ENCODE measurements at regions not wholly inside any gene's neighbourhood (a gene's known extent, or its start where the extent isn't known, plus 50 kb on each side); places are given as distances from the start of the nearest gene placed in this dataset.

DNA sequence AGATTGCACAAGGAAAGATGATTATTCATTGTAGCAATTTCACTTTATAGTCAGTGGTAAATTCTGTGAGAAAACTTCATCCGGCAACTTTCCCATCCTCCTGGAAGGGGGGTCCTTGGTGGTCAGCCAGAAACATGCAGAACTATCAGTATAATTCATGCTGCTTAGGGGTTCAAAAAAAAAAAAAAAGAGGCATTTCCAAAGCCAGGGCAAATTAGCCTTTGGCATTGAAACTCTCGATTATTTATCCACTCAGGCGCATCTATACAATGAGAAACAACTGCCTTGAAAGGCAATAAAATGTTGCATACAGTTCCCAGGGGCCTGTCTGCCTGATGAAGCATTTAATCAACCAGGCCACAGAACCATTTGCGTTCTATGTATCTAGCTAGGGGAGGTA lies 263.3 kb downstream of the TMEM167A start:
- 78 to 81% methylated on average over 4 of the region's 4 CpGs for WGBS, 2 donors (ENCODE audit: low coverage in 1 of 2)
- intact Hi-C loops (cut with DNase I; ENCODE audit: low total_unique reads) (no loop called here), in situ Hi-C loops (cut with MboI; ENCODE audit: low pct_ligation_motif_present in 1 of 4, low pct_unique_long_range_greater_than_20kb in 1 of 4, low sequenced_read_pairs in 3 of 4) (no loop called here)
- Histone ChIP-seq H3K4me3 (no peak overlapping the region), H3K4me1 (no peaks in the 10 kb centered on the region), H3K9me3 (no peaks in the 10 kb centered on the region), H3K27me3 (no peaks in the 10 kb centered on the region), H3K27ac (no peak overlapping the region), H3K36me3 (no peaks in the 10 kb centered on the region)
- DNase-seq = no peak
- TF ChIP-seq EP300 (IDR thresholded peaks at IDR 0.05; ENCODE audit: low read depth) (no peak), CTCF (IDR thresholded peaks at IDR 0.05) (no peak), POLR2A (IDR thresholded peaks at IDR 0.05) (no peak), POLR2AphosphoS5 (IDR thresholded peaks at IDR 0.05) (no peak)

DNA sequence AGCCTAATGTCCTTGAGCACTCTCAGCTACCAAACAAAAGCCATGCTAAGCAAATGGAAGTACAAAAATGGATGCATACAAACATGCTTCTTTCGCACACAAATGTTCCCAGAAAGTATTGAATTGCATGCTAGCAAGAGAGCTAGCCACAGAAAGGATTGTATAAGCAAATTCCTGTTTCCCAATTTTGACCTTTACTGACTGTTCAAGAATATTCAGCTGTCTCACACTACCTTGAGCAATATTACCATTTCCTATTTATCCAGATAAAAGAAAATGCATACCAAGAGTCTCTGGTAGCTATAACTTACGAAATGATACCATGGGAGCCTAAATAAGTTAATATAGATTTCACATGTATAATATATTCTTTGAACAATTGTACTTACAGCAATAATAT lies 264.6 kb downstream of the TMEM167A start:
- intact Hi-C loops (cut with DNase I; ENCODE audit: low total_unique reads) = no loop called here
- in situ Hi-C loops (cut with MboI; ENCODE audit: low pct_ligation_motif_present in 1 of 4, low pct_unique_long_range_greater_than_20kb in 1 of 4, low sequenced_read_pairs in 3 of 4) = no loop called here
- TF ChIP-seq CTCF (IDR thresholded peaks at IDR 0.05) (no peak), POLR2AphosphoS5 (IDR thresholded peaks at IDR 0.05) (no peak), EP300 (IDR thresholded peaks at IDR 0.05; ENCODE audit: low read depth) (no peak), POLR2A (IDR thresholded peaks at IDR 0.05) (no peak)
- DNase-seq = no peak
- 73 to 83% methylated on average over 2 of the region's 2 CpGs for WGBS, 2 donors (ENCODE audit: low coverage in 1 of 2)
- Histone ChIP-seq H3K9me3 (no peaks in the 10 kb centered on the region), H3K27me3 (no peaks in the 10 kb centered on the region), H3K4me1 (no peaks in the 10 kb centered on the region), H3K36me3 (no peaks in the 10 kb centered on the region), H3K4me3 (no peak overlapping the region), H3K27ac (no peak overlapping the region)

GRCh38 chr5:82811490-82811889 lies 265.7 kb downstream of the TMEM167A start:
- in situ Hi-C loops (cut with MboI; ENCODE audit: low pct_ligation_motif_present in 1 of 4, low pct_unique_long_range_greater_than_20kb in 1 of 4, low sequenced_read_pairs in 3 of 4) (no loop called here), intact Hi-C loops (cut with DNase I; ENCODE audit: low total_unique reads) (no loop called here)
- Histone ChIP-seq H3K4me3 (no peak overlapping the region), H3K27ac (no peak overlapping the region), H3K36me3 (no peaks in the 10 kb centered on the region), H3K9me3 (no peaks in the 10 kb centered on the region), H3K27me3 (no peaks in the 10 kb centered on the region), H3K4me1 (no peaks in the 10 kb centered on the region)
- 80 to 94% methylated on average over 6 of the region's 6 CpGs for WGBS, 2 donors (ENCODE audit: low coverage in 1 of 2)
- DNase-seq = no peak
- no peak for TF ChIP-seq POLR2A (IDR thresholded peaks at IDR 0.05)
- no peak for TF ChIP-seq CTCF (IDR thresholded peaks at IDR 0.05)
- no peak for TF ChIP-seq POLR2AphosphoS5 (IDR thresholded peaks at IDR 0.05)
- TF ChIP-seq EP300 (IDR thresholded peaks at IDR 0.05; ENCODE audit: low read depth) = no peak

DNA sequence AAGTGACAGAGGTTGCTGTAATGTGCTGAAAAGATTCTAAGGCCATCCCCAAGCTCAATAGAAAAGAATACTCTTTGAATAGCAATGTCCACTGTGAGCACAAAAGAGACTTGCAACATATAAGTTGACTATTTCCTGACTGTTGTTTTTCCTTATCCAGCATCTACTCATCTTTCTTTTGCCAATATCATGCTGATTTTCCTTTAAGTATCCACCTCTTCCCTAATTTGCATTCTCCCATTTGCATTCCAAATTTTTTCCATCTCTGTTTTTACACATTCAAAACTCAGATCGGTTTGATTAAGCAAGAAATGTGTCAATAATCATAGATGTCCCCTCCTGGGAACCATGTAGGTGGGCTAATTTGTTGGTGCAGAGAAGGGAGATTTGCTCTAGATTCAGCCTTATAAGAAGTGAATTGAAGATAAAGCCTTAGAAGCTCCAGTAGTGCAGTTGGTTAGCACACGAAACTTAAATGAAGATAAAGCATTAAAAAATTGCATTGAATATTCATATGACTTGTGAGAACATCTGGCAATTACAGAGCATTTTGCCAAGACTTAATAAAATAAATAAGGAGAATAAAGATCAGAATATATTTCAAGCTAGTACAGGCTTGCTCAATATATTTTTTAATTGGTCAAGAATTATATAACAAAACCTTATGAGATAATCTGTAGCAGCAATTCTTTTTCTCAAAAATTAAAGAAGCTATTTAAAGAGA lies 267.6 kb downstream of the TMEM167A start:
- H3K4me3 ChIP-seq = no peak overlapping the region
- TF ChIP-seq POLR2AphosphoS5 (IDR thresholded peaks at IDR 0.05) = no peak
- no peak for TF ChIP-seq POLR2A (IDR thresholded peaks at IDR 0.05)
- TF ChIP-seq EP300 (IDR thresholded peaks at IDR 0.05; ENCODE audit: low read depth) = no peak
- no peak for TF ChIP-seq CTCF (IDR thresholded peaks at IDR 0.05)
- no peaks in the 10 kb centered on the region for H3K9me3 ChIP-seq
- no peaks in the 10 kb centered on the region for H3K27me3 ChIP-seq
- DNase-seq = no peak
- intact Hi-C loops (cut with DNase I; ENCODE audit: low total_unique reads) (no loop called here), in situ Hi-C loops (cut with MboI; ENCODE audit: low pct_ligation_motif_present in 1 of 4, low pct_unique_long_range_greater_than_20kb in 1 of 4, low sequenced_read_pairs in 3 of 4) (no loop called here)
- no peaks in the 10 kb centered on the region for H3K36me3 ChIP-seq
- H3K27ac ChIP-seq = no peak overlapping the region
- 79 to 84% methylated on average over 2 of the region's 2 CpGs for WGBS, 2 donors (ENCODE audit: low coverage in 1 of 2)
- no peaks in the 10 kb centered on the region for H3K4me1 ChIP-seq

All from transverse colon (tissue), 4 donors.